ENCODE measurements at regions not wholly inside any gene's neighbourhood (a gene's known extent, or its start where the extent isn't known, plus 50 kb on each side); places are given as distances from the start of the nearest gene placed in this dataset.

DNA sequence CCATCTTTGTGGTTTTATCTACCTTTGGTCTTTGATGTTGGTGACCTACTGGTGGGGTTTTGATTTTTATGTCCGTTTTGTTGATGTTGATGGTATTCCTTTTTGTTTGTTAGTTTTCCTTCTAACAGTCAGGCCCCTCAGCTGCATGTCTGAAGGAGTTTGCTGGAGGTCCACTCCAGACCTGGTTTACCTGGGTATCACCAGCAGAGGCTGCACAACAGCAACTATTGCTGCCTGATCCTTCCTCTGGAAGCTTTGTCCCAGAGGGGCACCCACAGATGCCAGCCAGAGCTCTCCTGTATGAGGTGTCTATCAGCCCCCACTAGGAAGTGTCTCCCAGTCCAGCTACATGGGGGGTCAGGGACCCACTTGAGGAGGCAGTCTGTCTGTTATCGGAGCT is 199.3 kb upstream of the WDFY3 start:
- no peak overlapping the region for H3K27ac ChIP-seq
- TF ChIP-seq, protein P1, sequence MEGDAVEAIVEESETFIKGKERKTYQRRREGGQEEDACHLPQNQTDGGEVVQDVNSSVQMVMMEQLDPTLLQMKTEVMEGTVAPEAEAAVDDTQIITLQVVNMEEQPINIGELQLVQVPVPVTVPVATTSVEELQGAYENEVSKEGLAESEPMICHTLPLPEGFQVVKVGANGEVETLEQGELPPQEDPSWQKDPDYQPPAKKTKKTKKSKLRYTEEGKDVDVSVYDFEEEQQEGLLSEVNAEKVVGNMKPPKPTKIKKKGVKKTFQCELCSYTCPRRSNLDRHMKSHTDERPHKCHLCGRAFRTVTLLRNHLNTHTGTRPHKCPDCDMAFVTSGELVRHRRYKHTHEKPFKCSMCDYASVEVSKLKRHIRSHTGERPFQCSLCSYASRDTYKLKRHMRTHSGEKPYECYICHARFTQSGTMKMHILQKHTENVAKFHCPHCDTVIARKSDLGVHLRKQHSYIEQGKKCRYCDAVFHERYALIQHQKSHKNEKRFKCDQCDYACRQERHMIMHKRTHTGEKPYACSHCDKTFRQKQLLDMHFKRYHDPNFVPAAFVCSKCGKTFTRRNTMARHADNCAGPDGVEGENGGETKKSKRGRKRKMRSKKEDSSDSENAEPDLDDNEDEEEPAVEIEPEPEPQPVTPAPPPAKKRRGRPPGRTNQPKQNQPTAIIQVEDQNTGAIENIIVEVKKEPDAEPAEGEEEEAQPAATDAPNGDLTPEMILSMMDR (IDR thresholded peaks at IDR 0.05), result no peak
- TF ChIP-seq ZFX (IDR thresholded peaks at IDR 0.05; ENCODE audit: borderline replicate concordance), result no peak

DNA sequence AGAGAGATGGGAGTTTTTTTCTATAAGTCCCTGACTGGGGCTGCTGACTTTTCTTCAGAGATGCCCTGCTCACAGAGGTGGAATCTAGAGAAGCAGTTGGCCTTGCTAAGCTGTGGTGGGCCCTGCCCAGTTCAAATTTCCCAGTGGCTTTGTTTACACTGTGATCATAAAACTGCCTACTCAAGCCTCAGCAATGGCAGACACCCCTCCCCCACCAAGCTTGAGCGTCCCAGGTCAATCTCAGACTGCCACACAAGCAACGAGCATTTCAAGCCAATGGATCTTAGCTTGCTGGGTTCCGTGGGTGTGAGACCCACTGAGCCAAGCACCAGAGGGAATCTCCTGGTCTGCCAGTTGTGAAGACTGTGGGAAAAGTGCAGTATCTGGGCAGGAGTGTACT is 199.8 kb upstream of the WDFY3 start:
- TF ChIP-seq, protein P1 (IDR thresholded peaks at IDR 0.05), result no peak
- no peak for TF ChIP-seq ZFX (IDR thresholded peaks at IDR 0.05; ENCODE audit: borderline replicate concordance)
- H3K27ac ChIP-seq, result no peak overlapping the region

DNA sequence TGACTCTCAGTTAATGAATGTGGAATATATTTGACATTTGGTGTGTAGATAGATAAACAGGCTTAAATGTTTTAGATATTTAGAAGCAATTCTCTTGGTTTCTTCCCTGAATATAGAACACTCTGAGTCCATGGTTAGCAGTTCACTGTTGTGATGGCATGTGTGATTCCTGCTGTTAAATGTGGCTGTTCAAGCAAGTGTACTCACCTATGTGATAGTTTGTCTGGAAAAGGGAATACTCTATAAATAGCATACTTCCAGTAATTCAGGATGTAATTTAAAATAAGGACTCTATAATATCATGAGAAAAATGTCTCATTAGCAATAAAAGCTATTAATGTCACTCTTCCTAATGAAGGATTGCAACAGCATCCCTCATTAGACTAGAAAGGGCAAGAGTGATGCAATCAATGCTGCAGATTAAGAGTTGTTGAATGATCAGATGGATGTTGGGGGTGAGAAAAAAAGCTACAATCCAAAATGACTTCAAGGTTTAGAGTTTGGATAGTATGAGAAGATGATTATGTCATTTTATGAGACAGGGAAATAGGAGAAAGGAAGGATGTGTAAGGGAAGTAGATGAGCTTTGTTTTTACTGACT is 201.8 kb upstream of the WDFY3 start:
- H3K27ac ChIP-seq, result no peak overlapping the region
- TF ChIP-seq, protein P1 (IDR thresholded peaks at IDR 0.05), result no peak

DNA sequence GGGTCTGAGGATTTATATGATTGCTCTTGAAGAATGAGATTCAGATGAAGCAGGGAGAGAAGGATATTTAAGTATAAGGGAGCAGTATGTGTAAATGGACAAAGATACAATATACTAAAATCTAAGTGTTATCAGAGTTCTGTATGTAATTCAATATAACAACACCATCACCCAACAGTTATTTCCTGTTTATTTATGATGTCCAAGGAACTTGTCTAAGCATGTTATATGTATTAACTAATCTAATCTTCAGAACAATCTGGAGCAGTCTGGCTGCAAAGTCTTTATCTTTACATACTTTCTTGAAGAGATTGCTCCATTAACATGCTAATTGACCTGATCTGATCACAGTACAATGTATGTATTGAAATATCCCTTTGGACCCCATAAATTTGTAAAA is 203.8 kb upstream of the WDFY3 start:
- H3K27ac ChIP-seq, result no peak overlapping the region
- TF ChIP-seq, protein P1 (IDR thresholded peaks at IDR 0.05), result no peak
- TF ChIP-seq ZFX (IDR thresholded peaks at IDR 0.05; ENCODE audit: borderline replicate concordance), result no peak

DNA sequence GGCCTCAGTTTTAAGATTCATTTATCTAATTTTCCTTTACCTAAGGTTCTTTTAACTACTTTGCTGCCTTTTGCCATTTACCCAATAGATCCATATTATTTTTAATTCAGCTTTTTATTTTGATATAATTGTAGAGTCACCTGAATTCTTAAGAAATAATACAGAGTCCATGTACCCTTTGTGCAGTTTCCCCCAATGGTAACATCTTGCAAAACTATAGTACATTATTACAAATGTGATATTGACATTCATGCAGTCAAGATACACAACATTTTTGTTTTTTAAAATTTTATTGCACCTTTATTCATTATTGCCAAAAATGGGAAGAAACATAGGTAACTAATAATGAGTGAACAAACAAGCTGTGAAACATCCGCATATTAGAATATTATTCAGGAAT is 208.7 kb upstream of the WDFY3 start:
- no peak for TF ChIP-seq ZFX (IDR thresholded peaks at IDR 0.05; ENCODE audit: borderline replicate concordance)
- TF ChIP-seq, protein P1 (IDR thresholded peaks at IDR 0.05), result no peak
- no peak overlapping the region for H3K27ac ChIP-seq

DNA sequence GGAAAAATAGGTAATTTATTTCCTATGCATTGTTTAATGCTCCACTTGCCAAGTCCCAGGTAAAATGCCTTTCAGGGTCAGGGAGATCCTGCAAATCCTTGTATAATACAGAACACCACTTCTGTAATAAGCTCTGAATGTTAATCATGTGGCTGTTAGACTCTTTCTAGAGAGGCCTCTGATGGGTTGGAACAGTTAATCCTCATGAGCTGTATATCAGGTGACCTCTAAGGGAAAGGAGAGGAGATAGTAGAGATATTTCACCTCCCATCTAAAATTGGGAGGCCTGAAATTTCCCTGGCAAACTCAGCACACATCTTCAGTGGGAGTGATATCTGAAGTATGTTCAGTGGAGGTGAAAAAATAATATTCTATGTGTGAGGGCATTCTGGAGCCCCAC is 210.6 kb upstream of the WDFY3 start:
- no peak overlapping the region for H3K27ac ChIP-seq
- TF ChIP-seq ZFX (IDR thresholded peaks at IDR 0.05; ENCODE audit: borderline replicate concordance), result no peak
- TF ChIP-seq, protein P1 (IDR thresholded peaks at IDR 0.05), result no peak

DNA sequence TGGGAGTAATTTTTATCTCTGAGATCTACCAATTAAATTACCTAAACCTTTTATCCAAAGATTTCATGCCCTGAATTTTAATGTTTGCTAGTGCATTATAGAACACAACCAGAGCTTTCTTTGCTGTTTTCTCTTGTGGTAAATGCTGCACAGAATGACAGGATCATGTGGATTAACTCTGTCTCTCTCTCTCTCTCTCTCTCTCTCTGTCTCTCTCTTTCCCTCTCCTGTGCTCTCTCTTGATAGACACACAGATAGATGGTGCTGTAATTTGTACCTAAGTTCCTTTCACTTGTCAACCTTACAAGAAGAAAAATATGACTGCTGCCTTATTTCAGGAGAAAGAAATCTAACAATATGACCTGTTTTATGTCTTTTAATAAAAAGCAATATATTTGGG is 211.2 kb upstream of the WDFY3 start:
- TF ChIP-seq, protein P1 (IDR thresholded peaks at IDR 0.05), result no peak
- TF ChIP-seq ZFX (IDR thresholded peaks at IDR 0.05; ENCODE audit: borderline replicate concordance), result no peak
- no peak overlapping the region for H3K27ac ChIP-seq

Measured in 22Rv1 (cell line).